ENCODE measurements at regions not wholly inside any gene's neighbourhood (a gene's known extent, or its start where the extent isn't known, plus 50 kb on each side); places are given as distances from the start of the nearest gene placed in this dataset.

GRCh38 chr5:40315126-40315525, 364.6 kb upstream of the PTGER4 start:
- TF ChIP-seq HOXA7 (CRISPR knock-in tag; IDR thresholded peaks at IDR 0.05) (no peak), RAD21 (conservative IDR thresholded peaks at IDR 0.05 in 1 of 2, IDR thresholded peaks at IDR 0.05 in 1 of 2) (no peak)
- TF ChIP-seq, protein P1, sequence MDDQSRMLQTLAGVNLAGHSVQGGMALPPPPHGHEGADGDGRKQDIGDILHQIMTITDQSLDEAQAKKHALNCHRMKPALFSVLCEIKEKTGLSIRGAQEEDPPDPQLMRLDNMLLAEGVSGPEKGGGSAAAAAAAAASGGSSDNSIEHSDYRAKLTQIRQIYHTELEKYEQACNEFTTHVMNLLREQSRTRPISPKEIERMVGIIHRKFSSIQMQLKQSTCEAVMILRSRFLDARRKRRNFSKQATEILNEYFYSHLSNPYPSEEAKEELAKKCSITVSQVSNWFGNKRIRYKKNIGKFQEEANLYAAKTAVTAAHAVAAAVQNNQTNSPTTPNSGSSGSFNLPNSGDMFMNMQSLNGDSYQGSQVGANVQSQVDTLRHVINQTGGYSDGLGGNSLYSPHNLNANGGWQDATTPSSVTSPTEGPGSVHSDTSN (IDR thresholded peaks at IDR 0.05), result no peak
- TF ChIP-seq, protein P2, sequence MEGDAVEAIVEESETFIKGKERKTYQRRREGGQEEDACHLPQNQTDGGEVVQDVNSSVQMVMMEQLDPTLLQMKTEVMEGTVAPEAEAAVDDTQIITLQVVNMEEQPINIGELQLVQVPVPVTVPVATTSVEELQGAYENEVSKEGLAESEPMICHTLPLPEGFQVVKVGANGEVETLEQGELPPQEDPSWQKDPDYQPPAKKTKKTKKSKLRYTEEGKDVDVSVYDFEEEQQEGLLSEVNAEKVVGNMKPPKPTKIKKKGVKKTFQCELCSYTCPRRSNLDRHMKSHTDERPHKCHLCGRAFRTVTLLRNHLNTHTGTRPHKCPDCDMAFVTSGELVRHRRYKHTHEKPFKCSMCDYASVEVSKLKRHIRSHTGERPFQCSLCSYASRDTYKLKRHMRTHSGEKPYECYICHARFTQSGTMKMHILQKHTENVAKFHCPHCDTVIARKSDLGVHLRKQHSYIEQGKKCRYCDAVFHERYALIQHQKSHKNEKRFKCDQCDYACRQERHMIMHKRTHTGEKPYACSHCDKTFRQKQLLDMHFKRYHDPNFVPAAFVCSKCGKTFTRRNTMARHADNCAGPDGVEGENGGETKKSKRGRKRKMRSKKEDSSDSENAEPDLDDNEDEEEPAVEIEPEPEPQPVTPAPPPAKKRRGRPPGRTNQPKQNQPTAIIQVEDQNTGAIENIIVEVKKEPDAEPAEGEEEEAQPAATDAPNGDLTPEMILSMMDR (IDR thresholded peaks at IDR 0.05), result no peak
